Lung (tissue), 11 donors: ENCODE measurements at regions not wholly inside any gene's neighbourhood (a gene's known extent, or its start where the extent isn't known, plus 50 kb on each side); places are given as distances from the start of the nearest gene placed in this dataset.
A peak's percentile ranks its signal among the peaks of the same experiment; 100 is the strongest.

ENCODE experiments used
- ATAC-seq: fragments of 200-7000 bp; cut with Tn5 transposase; one replicate; pipeline ENCODE4 v1.9.1; 2020; ENCODE audit warnings: moderate number of reproducible peaks; ENCODE audit not compliant: insufficient read depth, low FRiP score
- DNase-seq, 3 donors: peaks; one replicate each; pipeline ENCODE4 v3.0.0-alpha.2; 2013 to 2017
- H3K27ac ChIP-seq, 2 donors: one replicate each; pipeline ENCODE4 v1.5.1; 2013; ENCODE audit warnings: mild to moderate bottlenecking in 2 of 2, moderate library complexity in 2 of 2, control low read depth in 1 of 2, inconsistent platforms in 1 of 2, low read depth in 1 of 2, low read length in 1 of 2
- H3K27me3 ChIP-seq, 3 donors: one replicate each; pipeline ENCODE4 v1.5.1; 2013; ENCODE audit warnings: low read length in 2 of 3; ENCODE audit not compliant: control insufficient read depth in 3 of 3, insufficient read depth in 3 of 3
- H3K36me3 ChIP-seq, 4 donors: one replicate each; pipeline ENCODE4 v1.5.1; 2013; ENCODE audit warnings: low read length in 4 of 4, mild to moderate bottlenecking in 1 of 4, moderate library complexity in 1 of 4; ENCODE audit not compliant: control insufficient read depth in 4 of 4, insufficient read depth in 4 of 4
- H3K4me1 ChIP-seq, 5 donors: one replicate each; pipeline ENCODE4 v1.5.1; 2013; ENCODE audit warnings: low read length in 5 of 5, mild to moderate bottlenecking in 2 of 5, moderate library complexity in 1 of 5; ENCODE audit not compliant: control insufficient read depth in 5 of 5, insufficient read depth in 5 of 5
- H3K4me3 ChIP-seq: one replicate; pipeline ENCODE4 v1.5.1; 2013; ENCODE audit warnings: mild to moderate bottlenecking, control low read depth, moderate library complexity
- H3K9ac ChIP-seq, 2 donors: one replicate each; pipeline ENCODE4 v1.5.1; 2013; ENCODE audit warnings: low read length in 2 of 2, control low read depth in 1 of 2; ENCODE audit not compliant: insufficient read depth in 1 of 2
- H3K9me3 ChIP-seq, 4 donors: one replicate each; pipeline ENCODE4 v1.5.1; 2013; ENCODE audit warnings: low read length in 3 of 4, mild to moderate bottlenecking in 1 of 4, moderate library complexity in 1 of 4; ENCODE audit not compliant: control insufficient read depth in 4 of 4, insufficient read depth in 3 of 4
- WGBS, 2 donors: extraction: QIAGEN DNeasy Blood & Tissue Kit; methylation state at CpG; one replicate each; pipeline ENCODE4 v1.1.7; 2013; 5-methylcytosine and 5-hydroxymethylcytosine counted together
- TF ChIP-seq, protein P1 (sequence below): IDR thresholded peaks from 2 replicates; pipeline ENCODE4 v1.5.1; 2012; ENCODE audit warnings: mild to moderate bottlenecking; ENCODE audit errors: control extremely low read depth, extremely low read depth
- donor health status: control.
- donor health status: control.
- donor health status: Bipolar disorder and iron deficiency.
- donor health status: healthy.
- donor health status: DM: yes; HTN: yes; CAD: no.

GRCh38 chr3:150327678-150328653 lies 80.1 kb upstream of the TSC22D2 start:
- Histone ChIP-seq H3K4me1 (peaks cover 0 to 29% (median 7%) of the 10 kb centered on the region in 5 donors), H3K36me3 (no peaks in the 10 kb centered on the region), H3K27me3 (no peaks in the 10 kb centered on the region), H3K9ac (peak overlapping the region in 1 of 2 donors; percentile 17), H3K9me3 (no peaks in the 10 kb centered on the region), H3K27ac (peak overlapping the region in 1 of 2 donors; percentile 15), H3K4me3 (no peak overlapping the region)
- WGBS, 2 donors, result 70 to 77% methylated on average over 13 of the region's 13 CpGs
- DNase-seq, result no peak
- ATAC-seq, result peak; percentile 58
- TF ChIP-seq, protein P1, sequence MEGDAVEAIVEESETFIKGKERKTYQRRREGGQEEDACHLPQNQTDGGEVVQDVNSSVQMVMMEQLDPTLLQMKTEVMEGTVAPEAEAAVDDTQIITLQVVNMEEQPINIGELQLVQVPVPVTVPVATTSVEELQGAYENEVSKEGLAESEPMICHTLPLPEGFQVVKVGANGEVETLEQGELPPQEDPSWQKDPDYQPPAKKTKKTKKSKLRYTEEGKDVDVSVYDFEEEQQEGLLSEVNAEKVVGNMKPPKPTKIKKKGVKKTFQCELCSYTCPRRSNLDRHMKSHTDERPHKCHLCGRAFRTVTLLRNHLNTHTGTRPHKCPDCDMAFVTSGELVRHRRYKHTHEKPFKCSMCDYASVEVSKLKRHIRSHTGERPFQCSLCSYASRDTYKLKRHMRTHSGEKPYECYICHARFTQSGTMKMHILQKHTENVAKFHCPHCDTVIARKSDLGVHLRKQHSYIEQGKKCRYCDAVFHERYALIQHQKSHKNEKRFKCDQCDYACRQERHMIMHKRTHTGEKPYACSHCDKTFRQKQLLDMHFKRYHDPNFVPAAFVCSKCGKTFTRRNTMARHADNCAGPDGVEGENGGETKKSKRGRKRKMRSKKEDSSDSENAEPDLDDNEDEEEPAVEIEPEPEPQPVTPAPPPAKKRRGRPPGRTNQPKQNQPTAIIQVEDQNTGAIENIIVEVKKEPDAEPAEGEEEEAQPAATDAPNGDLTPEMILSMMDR, result no peak

- Histone ChIP-seq H3K36me3 (no peaks in the 10 kb centered on the region), H3K27me3 (no peaks in the 10 kb centered on the region), H3K9ac (no peak overlapping the region), H3K9me3 (no peaks in the 10 kb centered on the region), H3K27ac (no peak overlapping the region), H3K4me1 (peaks cover 0 to 29% (median 7%) of the 10 kb centered on the region in 5 donors), H3K4me3 (no peak overlapping the region)
- WGBS, 2 donors, result 78 to 85% methylated on average over 4 of the region's 4 CpGs
- DNase-seq (no peak), ATAC-seq (no peak)
- TF ChIP-seq, protein P1, result no peak
Observed at GRCh38 chr3:150324788-150325187, 83.3 kb upstream of the TSC22D2 start.

GRCh38 chr3:150324245-150324644 lies 83.9 kb upstream of the TSC22D2 start:
- Histone ChIP-seq H3K4me3 (no peak overlapping the region), H3K9me3 (no peaks in the 10 kb centered on the region), H3K27ac (no peak overlapping the region), H3K36me3 (no peaks in the 10 kb centered on the region), H3K9ac (no peak overlapping the region), H3K27me3 (no peaks in the 10 kb centered on the region), H3K4me1 (peaks cover 0 to 29% (median 7%) of the 10 kb centered on the region in 5 donors)
- no peak for DNase-seq
- ATAC-seq, result no peak
- WGBS, 2 donors, result 85% methylated on average over 3 of the region's 3 CpGs
- TF ChIP-seq, protein P1, result no peak
